ENCODE measurements at regions not wholly inside any gene's neighbourhood (a gene's known extent, or its start where the extent isn't known, plus 50 kb on each side); places are given as distances from the start of the nearest gene placed in this dataset.
A peak's percentile ranks its signal among the peaks of the same experiment; 100 is the strongest.
"Not testable (repeated sequence)": the region's sequence is repeated elsewhere in the genome, so short reads cannot be mapped to it uniquely, and the experiment has no call there.

GRCh38 chr1:120955961-120956360, 66.4 kb downstream of the PPIAL4A start:
- H3K4me1 Mint-ChIP-seq, result peaks cover 12% of the 10 kb centered on the region
- not testable (repeated sequence) for H3K9me3 Mint-ChIP-seq; DNase-seq (ENCODE audit: low spot score in 2 of 2); H3K27ac Mint-ChIP-seq (ENCODE audit: low read depth); H3K4me3 Mint-ChIP-seq; H3K36me3 Mint-ChIP-seq (ENCODE audit: insufficient read depth); H3K27me3 Mint-ChIP-seq; ATAC-seq (replicated peaks; ENCODE audit: extremely low read depth, poor library complexity, severe bottlenecking)

GRCh38 chr1:120966018-120966417, 76.4 kb downstream of the PPIAL4A start:
- not testable (repeated sequence) for H3K4me3 Mint-ChIP-seq; H3K9me3 Mint-ChIP-seq; H3K27me3 Mint-ChIP-seq; H3K27ac Mint-ChIP-seq (ENCODE audit: low read depth); H3K36me3 Mint-ChIP-seq (ENCODE audit: insufficient read depth); ATAC-seq (replicated peaks; ENCODE audit: extremely low read depth, poor library complexity, severe bottlenecking); H3K4me1 Mint-ChIP-seq; DNase-seq (ENCODE audit: low spot score in 2 of 2)

- not testable (repeated sequence) for H3K27me3 Mint-ChIP-seq; H3K4me1 Mint-ChIP-seq; H3K27ac Mint-ChIP-seq (ENCODE audit: low read depth); H3K4me3 Mint-ChIP-seq; DNase-seq (ENCODE audit: low spot score in 2 of 2); H3K9me3 Mint-ChIP-seq; H3K36me3 Mint-ChIP-seq (ENCODE audit: insufficient read depth); ATAC-seq (replicated peaks; ENCODE audit: extremely low read depth, poor library complexity, severe bottlenecking)
Measured at GRCh38 chr1:120972863-120973262, 83.3 kb downstream of the PPIAL4A start.

- H3K9me3 Mint-ChIP-seq; ATAC-seq (replicated peaks; ENCODE audit: extremely low read depth, poor library complexity, severe bottlenecking); H3K36me3 Mint-ChIP-seq (ENCODE audit: insufficient read depth); H3K4me3 Mint-ChIP-seq; H3K4me1 Mint-ChIP-seq; H3K27ac Mint-ChIP-seq (ENCODE audit: low read depth); H3K27me3 Mint-ChIP-seq; DNase-seq (ENCODE audit: low spot score in 2 of 2): not testable (repeated sequence)
Measured at GRCh38 chr1:120973836-120974235, 84.3 kb downstream of the PPIAL4A start.

- H3K27ac Mint-ChIP-seq (ENCODE audit: low read depth); H3K27me3 Mint-ChIP-seq; H3K9me3 Mint-ChIP-seq; DNase-seq (ENCODE audit: low spot score in 2 of 2); H3K36me3 Mint-ChIP-seq (ENCODE audit: insufficient read depth); H3K4me3 Mint-ChIP-seq; H3K4me1 Mint-ChIP-seq; ATAC-seq (replicated peaks; ENCODE audit: extremely low read depth, poor library complexity, severe bottlenecking): not testable (repeated sequence)
Measured at GRCh38 chr1:120977279-120977678, 87.7 kb downstream of the PPIAL4A start.

GRCh38 chr1:120981489-120982094, 92.0 kb downstream of the PPIAL4A start:
- not testable (repeated sequence) for H3K4me3 Mint-ChIP-seq; H3K9me3 Mint-ChIP-seq; ATAC-seq (replicated peaks; ENCODE audit: extremely low read depth, poor library complexity, severe bottlenecking); H3K4me1 Mint-ChIP-seq; H3K27ac Mint-ChIP-seq (ENCODE audit: low read depth); H3K27me3 Mint-ChIP-seq; H3K36me3 Mint-ChIP-seq (ENCODE audit: insufficient read depth); DNase-seq (ENCODE audit: low spot score in 2 of 2)

GRCh38 chr1:120994614-120995013, 105.0 kb downstream of the PPIAL4A start:
- not testable (repeated sequence) for H3K4me1 Mint-ChIP-seq; DNase-seq (ENCODE audit: low spot score in 2 of 2); H3K27me3 Mint-ChIP-seq; H3K36me3 Mint-ChIP-seq (ENCODE audit: insufficient read depth); H3K4me3 Mint-ChIP-seq; H3K9me3 Mint-ChIP-seq; H3K27ac Mint-ChIP-seq (ENCODE audit: low read depth)
- ATAC-seq (replicated peaks; ENCODE audit: extremely low read depth, poor library complexity, severe bottlenecking), result peak; percentile 7

GRCh38 chr1:120995025-120995424, 105.5 kb downstream of the PPIAL4A start:
- DNase-seq (ENCODE audit: low spot score in 2 of 2); H3K4me3 Mint-ChIP-seq; H3K27ac Mint-ChIP-seq (ENCODE audit: low read depth); H3K9me3 Mint-ChIP-seq; H3K4me1 Mint-ChIP-seq; H3K36me3 Mint-ChIP-seq (ENCODE audit: insufficient read depth); H3K27me3 Mint-ChIP-seq: not testable (repeated sequence)
- peak; percentile 100 for ATAC-seq (replicated peaks; ENCODE audit: extremely low read depth, poor library complexity, severe bottlenecking)

GRCh38 chr1:121001090-121001726, 111.6 kb downstream of the PPIAL4A start:
- not testable (repeated sequence) for H3K27me3 Mint-ChIP-seq; H3K27ac Mint-ChIP-seq (ENCODE audit: low read depth); H3K36me3 Mint-ChIP-seq (ENCODE audit: insufficient read depth); H3K4me3 Mint-ChIP-seq; H3K4me1 Mint-ChIP-seq; H3K9me3 Mint-ChIP-seq; DNase-seq (ENCODE audit: low spot score in 2 of 2)
- peak; percentile 96 for ATAC-seq (replicated peaks; ENCODE audit: extremely low read depth, poor library complexity, severe bottlenecking)

- ATAC-seq (replicated peaks; ENCODE audit: extremely low read depth, poor library complexity, severe bottlenecking); H3K4me1 Mint-ChIP-seq; H3K27me3 Mint-ChIP-seq: not testable (repeated sequence)
Measured at GRCh38 chr1:121003230-121003629, 113.7 kb downstream of the PPIAL4A start.

GRCh38 chr1:121006826-121007225, 117.3 kb downstream of the PPIAL4A start:
- H3K4me3 Mint-ChIP-seq; DNase-seq (ENCODE audit: low spot score in 2 of 2); ATAC-seq (replicated peaks; ENCODE audit: extremely low read depth, poor library complexity, severe bottlenecking); H3K9me3 Mint-ChIP-seq; H3K36me3 Mint-ChIP-seq (ENCODE audit: insufficient read depth); H3K27ac Mint-ChIP-seq (ENCODE audit: low read depth): not testable (repeated sequence)
- Mint-ChIP-seq H3K27me3 (peaks cover 13% of the 10 kb centered on the region), H3K4me1 (peaks cover 18% of the 10 kb centered on the region)

More at GRCh38 chr1:121003230-121003629, 113.7 kb downstream of the PPIAL4A start:
- H3K36me3 Mint-ChIP-seq (ENCODE audit: insufficient read depth); H3K4me3 Mint-ChIP-seq; DNase-seq (ENCODE audit: low spot score in 2 of 2); H3K9me3 Mint-ChIP-seq; H3K27ac Mint-ChIP-seq (ENCODE audit: low read depth): not testable (repeated sequence)

GRCh38 chr1:121007755-121008154, 118.2 kb downstream of the PPIAL4A start:
- H3K4me1 Mint-ChIP-seq, result peaks cover 18% of the 10 kb centered on the region
- not testable (repeated sequence) for H3K27ac Mint-ChIP-seq (ENCODE audit: low read depth)

GRCh38 chr1:121008512-121009215, 119.1 kb downstream of the PPIAL4A start:
- not testable (repeated sequence) for DNase-seq (ENCODE audit: low spot score in 2 of 2); ATAC-seq (replicated peaks; ENCODE audit: extremely low read depth, poor library complexity, severe bottlenecking); H3K9me3 Mint-ChIP-seq; H3K27ac Mint-ChIP-seq (ENCODE audit: low read depth); H3K36me3 Mint-ChIP-seq (ENCODE audit: insufficient read depth)
- Mint-ChIP-seq H3K4me3 (peak overlapping the region; percentile 78), H3K4me1 (peaks cover 18% of the 10 kb centered on the region), H3K27me3 (peaks cover 13% of the 10 kb centered on the region)

More at GRCh38 chr1:121007755-121008154, 118.2 kb downstream of the PPIAL4A start:
- peaks cover 13% of the 10 kb centered on the region for H3K27me3 Mint-ChIP-seq
- not testable (repeated sequence) for DNase-seq (ENCODE audit: low spot score in 2 of 2); H3K36me3 Mint-ChIP-seq (ENCODE audit: insufficient read depth); H3K9me3 Mint-ChIP-seq; ATAC-seq (replicated peaks; ENCODE audit: extremely low read depth, poor library complexity, severe bottlenecking)
- peak overlapping the region; percentile 78 for H3K4me3 Mint-ChIP-seq
